PFSK-1 (cell line): ENCODE measurements at regions not wholly inside any gene's neighbourhood (a gene's known extent, or its start where the extent isn't known, plus 50 kb on each side); places are given as distances from the start of the nearest gene placed in this dataset.

Experiments used
- POLR2AphosphoS5 ChIP-seq: IDR thresholded peaks from 2 replicates; pipeline ENCODE4 v1.6.1; 2012; ENCODE audit warnings: low read depth, mild to moderate bottlenecking, control low read depth, low read length, moderate library complexity
- SIN3A ChIP-seq: IDR thresholded peaks from 2 replicates; pipeline ENCODE4 v1.6.1; 2012; ENCODE audit warnings: mild to moderate bottlenecking, low read length, moderate library complexity, borderline replicate concordance; ENCODE audit not compliant: insufficient read depth
- TAF1 ChIP-seq: IDR thresholded peaks from 2 replicates; pipeline ENCODE4 v1.6.1; 2012; ENCODE audit warnings: low read length, control low read depth, borderline replicate concordance; ENCODE audit not compliant: insufficient read depth
- TF ChIP-seq, protein P1 (sequence below), 2 experiments: IDR thresholded peaks; 2 replicates each; pipeline versions ENCODE4 v1.6.1 to v1.8.0; 2011 to 2012; ENCODE audit warnings: low read depth in 2 of 2, low read length in 2 of 2, control low read depth in 1 of 2, inconsistent platforms in 1 of 2, mild to moderate bottlenecking in 1 of 2, moderate library complexity in 1 of 2; ENCODE audit not compliant: insufficient read depth in 1 of 2

DNA sequence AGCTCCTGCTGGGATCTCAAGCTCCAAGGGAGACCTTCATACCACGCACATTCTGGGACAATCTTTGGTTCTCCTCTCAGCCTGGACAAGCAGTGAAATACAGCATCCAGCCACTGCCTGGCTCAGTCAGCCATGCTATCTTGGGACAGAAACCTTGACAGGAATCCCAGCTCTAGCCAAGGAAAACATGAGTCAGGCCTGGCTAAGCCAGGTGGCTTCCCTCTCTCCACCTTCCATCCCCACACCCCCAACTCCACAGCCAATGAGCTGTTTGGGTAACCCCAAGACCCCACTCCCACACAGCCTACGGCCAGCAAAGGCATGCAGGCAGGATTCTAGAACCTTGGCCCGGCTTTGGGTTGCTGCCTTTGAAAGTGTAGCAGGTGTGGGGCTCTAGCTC lies 64.9 kb downstream of the MCFD2 start:
- TF ChIP-seq POLR2AphosphoS5 (no peak), SIN3A (no peak), TAF1 (no peak)
- TF ChIP-seq, protein P1, sequence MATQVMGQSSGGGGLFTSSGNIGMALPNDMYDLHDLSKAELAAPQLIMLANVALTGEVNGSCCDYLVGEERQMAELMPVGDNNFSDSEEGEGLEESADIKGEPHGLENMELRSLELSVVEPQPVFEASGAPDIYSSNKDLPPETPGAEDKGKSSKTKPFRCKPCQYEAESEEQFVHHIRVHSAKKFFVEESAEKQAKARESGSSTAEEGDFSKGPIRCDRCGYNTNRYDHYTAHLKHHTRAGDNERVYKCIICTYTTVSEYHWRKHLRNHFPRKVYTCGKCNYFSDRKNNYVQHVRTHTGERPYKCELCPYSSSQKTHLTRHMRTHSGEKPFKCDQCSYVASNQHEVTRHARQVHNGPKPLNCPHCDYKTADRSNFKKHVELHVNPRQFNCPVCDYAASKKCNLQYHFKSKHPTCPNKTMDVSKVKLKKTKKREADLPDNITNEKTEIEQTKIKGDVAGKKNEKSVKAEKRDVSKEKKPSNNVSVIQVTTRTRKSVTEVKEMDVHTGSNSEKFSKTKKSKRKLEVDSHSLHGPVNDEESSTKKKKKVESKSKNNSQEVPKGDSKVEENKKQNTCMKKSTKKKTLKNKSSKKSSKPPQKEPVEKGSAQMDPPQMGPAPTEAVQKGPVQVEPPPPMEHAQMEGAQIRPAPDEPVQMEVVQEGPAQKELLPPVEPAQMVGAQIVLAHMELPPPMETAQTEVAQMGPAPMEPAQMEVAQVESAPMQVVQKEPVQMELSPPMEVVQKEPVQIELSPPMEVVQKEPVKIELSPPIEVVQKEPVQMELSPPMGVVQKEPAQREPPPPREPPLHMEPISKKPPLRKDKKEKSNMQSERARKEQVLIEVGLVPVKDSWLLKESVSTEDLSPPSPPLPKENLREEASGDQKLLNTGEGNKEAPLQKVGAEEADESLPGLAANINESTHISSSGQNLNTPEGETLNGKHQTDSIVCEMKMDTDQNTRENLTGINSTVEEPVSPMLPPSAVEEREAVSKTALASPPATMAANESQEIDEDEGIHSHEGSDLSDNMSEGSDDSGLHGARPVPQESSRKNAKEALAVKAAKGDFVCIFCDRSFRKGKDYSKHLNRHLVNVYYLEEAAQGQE (IDR thresholded peaks at IDR 0.05; ENCODE audit: insufficient read depth in 1 of 2, low read depth in 2 of 2, low read length in 2 of 2): no peak
